HCT116 (cell line): ENCODE measurements at regions not wholly inside any gene's neighbourhood (a gene's known extent, or its start where the extent isn't known, plus 50 kb on each side); places are given as distances from the start of the nearest gene placed in this dataset.

Source experiments
- ATAC-seq: fragments of 200-7000 bp; cut with Tn5 transposase; 2 replicates; pipeline ENCODE4 v1.9.1; 2020; ENCODE audit warnings: mild to moderate bottlenecking, moderate library complexity
- BruUV-seq: library from RNA; stranded (reverse); fragments of 400-500 nt; replicated peaks from 2 replicates; lab custom pipeline; 2021; lab: Mats Ljungman, UMichigan
- CTCF ChIA-PET: fragments of 300-600 bp; sonication (Branson Sonifier 250); formaldehyde crosslinking; loops from one replicate; lab custom pipeline; 2021; ENCODE audit warnings: antibody characterized with exemption; lab: Charles Lee
- POLR2A ChIA-PET: fragments of 300-600, 350-600 bp; sonication (Branson Sonifier 250); formaldehyde crosslinking; loops from one replicate; lab custom pipeline; 2021; ENCODE audit warnings: antibody characterized with exemption; lab: Charles Lee
- RAD21 ChIA-PET, 2 experiments: fragments of 300-600 bp; sonication (Branson Sonifier 250); formaldehyde crosslinking; loops; one replicate each; lab custom pipeline; 2023; ENCODE audit warnings: low total read pairs in 2 of 2; ENCODE audit not compliant: uncharacterized antibody in 2 of 2, unreplicated experiment in 2 of 2, low non-redundant PET in 1 of 2; lab: Charles Lee
- DNase-seq: peaks from one replicate; pipeline ENCODE4 v3.0.0-alpha.2; 2010; ENCODE audit warnings: low read depth, low spot score
- H2AFZ ChIP-seq: fragments of 200-600 bp; shearing (Covaris generic), sonication (generic); 2 replicates; pipeline ENCODE4 v1.6.1; 2017; ENCODE audit warnings: low read depth, mixed run types, mixed read lengths, antibody characterized with exemption, low read length; ENCODE audit not compliant: poor library complexity, severe bottlenecking
- H3K27ac ChIP-seq: 2 replicates; pipeline ENCODE4 v1.5.1; 2012; ENCODE audit warnings: low read depth, low read length
- H3K27me3 ChIP-seq: fragments of 200-600 bp; sonication (generic); 2 replicates; pipeline ENCODE4 v1.6.1; 2016; ENCODE audit warnings: mixed run types, low read length, mixed read lengths; ENCODE audit not compliant: insufficient read depth
- H3K36me3 ChIP-seq, 2 experiments: fragments of 200-500 bp in 1 of 2; fragments of 200-600 bp in 1 of 2; sonication (Bioruptor generic) in 1 of 2; sonication (generic) in 1 of 2; 2 replicates each; pipeline versions ENCODE4 v1.5.1 to v1.6.1; 2014 to 2016; ENCODE audit warnings: low read length in 2 of 2, inconsistent platforms in 1 of 2, mixed read lengths in 1 of 2, mixed run types in 1 of 2; ENCODE audit not compliant: insufficient read depth in 2 of 2, control insufficient read depth in 1 of 2
- H3K4me1 ChIP-seq, 2 experiments: fragments of 200-600 bp in 1 of 2; sonication (generic) in 1 of 2; 2 replicates each; pipeline versions ENCODE4 v1.5.1 to v1.6.1; 2012 to 2017; ENCODE audit warnings: low read length in 2 of 2, inconsistent platforms in 1 of 2, mild to moderate bottlenecking in 1 of 2, mixed read lengths in 1 of 2, mixed run types in 1 of 2, moderate library complexity in 1 of 2; ENCODE audit not compliant: insufficient read depth in 2 of 2, control insufficient read depth in 1 of 2
- H3K4me2 ChIP-seq: fragments of 200-600 bp; sonication (generic); 2 replicates; pipeline ENCODE4 v1.6.1; 2017; ENCODE audit warnings: mixed run types, low read length, mixed read lengths
- H3K4me3 ChIP-seq, 2 experiments: fragments of 200-600 bp in 1 of 2; sonication (generic) in 1 of 2; replicated peaks in 1 of 2; 2 replicates each; pipeline ENCODE4 v1.5.1; 2011 to 2016; ENCODE audit warnings: low read length in 2 of 2, control low read depth in 1 of 2, low read depth in 1 of 2, mild to moderate bottlenecking in 1 of 2, mixed read lengths in 1 of 2, mixed run types in 1 of 2
- H3K79me2 ChIP-seq: fragments of 200-600 bp; sonication (generic); 2 replicates; pipeline ENCODE4 v1.6.1; 2017; ENCODE audit warnings: mild to moderate bottlenecking, mixed run types, low read length, moderate library complexity, mixed read lengths; ENCODE audit not compliant: insufficient read depth
- H3K9ac ChIP-seq: fragments of 200-600 bp; sonication (generic); 2 replicates; pipeline ENCODE4 v1.6.1; 2016; ENCODE audit warnings: low read length, mixed read lengths
- H3K9me2 ChIP-seq: fragments of 200-600 bp; sonication (generic), shearing (Covaris generic); 2 replicates; pipeline ENCODE4 v1.6.1; 2017; ENCODE audit warnings: mixed run types, mild to moderate bottlenecking, moderate library complexity; ENCODE audit not compliant: insufficient read depth
- H3K9me3 ChIP-seq, 2 experiments: fragments of 200-500 bp in 1 of 2; fragments of 200-600 bp in 1 of 2; sonication (Bioruptor generic) in 1 of 2; sonication (generic) in 1 of 2; 2 replicates each; pipeline ENCODE4 v1.6.1; 2014 to 2017; ENCODE audit warnings: low read length in 2 of 2, mixed read lengths in 2 of 2, inconsistent platforms in 1 of 2, low read depth in 1 of 2, mild to moderate bottlenecking in 1 of 2, mixed run types in 1 of 2, moderate library complexity in 1 of 2; ENCODE audit not compliant: control insufficient read depth in 1 of 2, insufficient read depth in 1 of 2
- H4K20me1 ChIP-seq: fragments of 200-600 bp; sonication (generic), shearing (Covaris generic); 2 replicates; pipeline ENCODE4 v1.6.1; 2017; ENCODE audit warnings: mixed run types, mild to moderate bottlenecking, moderate library complexity; ENCODE audit not compliant: insufficient read depth
- ATF3 ChIP-seq: IDR thresholded peaks from 2 replicates; pipeline ENCODE4 v1.6.1; 2012
- CBX3 ChIP-seq: IDR thresholded peaks from 2 replicates; pipeline ENCODE4 v1.6.1; 2012; ENCODE audit warnings: low read depth
- CTCF ChIP-seq, 3 experiments: fragments of 200-600 bp in 1 of 3; sonication (generic) in 1 of 3; IDR thresholded peaks in 2 of 3; conservative IDR thresholded peaks in 1 of 3; 2 replicates each; pipeline ENCODE4 v1.5.1; 2012 to 2017; ENCODE audit warnings: low read depth in 2 of 3, low read length in 2 of 3, antibody characterized with exemption in 1 of 3, borderline replicate concordance in 1 of 3, control low read depth in 1 of 3, mild to moderate bottlenecking in 1 of 3, mixed read lengths in 1 of 3, mixed run types in 1 of 3, moderate library complexity in 1 of 3; ENCODE audit not compliant: insufficient read depth in 1 of 3
- EGR1 ChIP-seq: IDR thresholded peaks from 2 replicates; pipeline ENCODE4 v1.6.1; 2012; ENCODE audit warnings: low read depth
- EZH2 ChIP-seq: fragments of 200-600 bp; sonication (generic); IDR thresholded peaks from 2 replicates; pipeline ENCODE4 v1.6.1; 2017; ENCODE audit warnings: antibody characterized with exemption, mixed run types
- FOSL1 ChIP-seq: IDR thresholded peaks from 2 replicates; pipeline ENCODE4 v1.6.1; 2012; ENCODE audit warnings: low read depth
- MAX ChIP-seq: IDR thresholded peaks from 2 replicates; pipeline ENCODE4 v1.6.1; 2012
- POLR2A ChIP-seq: IDR thresholded peaks from 2 replicates; pipeline ENCODE4 v1.7.0; 2011; ENCODE audit warnings: borderline replicate concordance; ENCODE audit not compliant: insufficient read depth, insufficient read length; ENCODE audit errors: extremely low read depth
- POLR2AphosphoS5 ChIP-seq: IDR thresholded peaks from 2 replicates; pipeline ENCODE4 v1.6.1; 2011; ENCODE audit warnings: mild to moderate bottlenecking, low read depth, low read length, moderate library complexity
- RAD21 ChIP-seq: IDR thresholded peaks from 2 replicates; pipeline ENCODE4 v1.6.1; 2012; ENCODE audit warnings: low read depth, mild to moderate bottlenecking
- SIN3A ChIP-seq: IDR thresholded peaks from 2 replicates; pipeline ENCODE4 v1.6.1; 2012; ENCODE audit warnings: low read depth
- TCF7L2 ChIP-seq: IDR thresholded peaks from 2 replicates; pipeline ENCODE4 v1.7.0; 2011; ENCODE audit warnings: borderline replicate concordance, inconsistent platforms; ENCODE audit not compliant: insufficient read depth, insufficient read length; ENCODE audit errors: extremely low read depth
- YY1 ChIP-seq: IDR thresholded peaks from 2 replicates; pipeline ENCODE4 v1.6.1; 2011; ENCODE audit warnings: low read length, low read depth, moderate library complexity, mild to moderate bottlenecking; ENCODE audit not compliant: insufficient replicate concordance; ENCODE audit errors: extremely low read depth
- ZNF274 ChIP-seq: fragments of 200-500 bp; sonication (Bioruptor generic); IDR thresholded peaks from 2 replicates; pipeline ENCODE4 v1.6.1; 2014; ENCODE audit warnings: mild to moderate bottlenecking, low read depth, low read length, inconsistent platforms
- intact Hi-C: fragments of 100-400 bp; cut with micrococcal nuclease; formaldehyde crosslinking; loops from 2 replicates; pipeline ENCODE4 v1.10.0; 2022

DNA sequence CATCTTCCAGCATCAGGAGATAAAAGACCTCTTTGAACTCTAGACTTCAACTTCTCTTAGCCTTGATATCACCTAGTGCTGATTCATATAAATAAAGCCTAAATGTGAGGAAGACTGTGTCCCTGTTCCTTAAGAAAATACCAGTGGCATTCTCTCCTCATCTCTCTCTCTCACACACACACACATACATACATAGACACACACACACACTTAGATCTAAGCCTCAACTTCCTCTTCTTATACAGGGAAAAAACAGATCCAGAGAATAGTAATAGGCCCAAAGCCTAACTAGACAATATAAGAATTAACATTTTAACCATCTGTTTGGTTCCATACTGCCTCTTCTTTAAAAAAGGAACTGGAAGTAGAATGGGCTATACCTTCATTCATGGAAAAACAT lies 195.3 kb upstream of the NR4A3 start:
- Histone ChIP-seq H3K36me3 (no peaks in the 10 kb centered on the region), H3K27me3 (no peaks in the 10 kb centered on the region; the same call in 1 of the 2 replicates), H3K9me3 (no peaks in the 10 kb centered on the region), H3K9ac (no peak overlapping the region), H2AFZ (no peak overlapping the region), H4K20me1 (no peaks in the 10 kb centered on the region), H3K4me2 (no peak overlapping the region), H3K4me1 (no peaks in the 10 kb centered on the region), H3K4me3 (no peak overlapping the region), H3K9me2 (no peaks in the 10 kb centered on the region), H3K79me2 (no peaks in the 10 kb centered on the region), H3K27ac (no peak overlapping the region)
- no TSS peak for BruUV-seq
- no peak for TF ChIP-seq ATF3
- TF ChIP-seq SIN3A: no peak
- no peak for TF ChIP-seq EGR1
- TF ChIP-seq RAD21: no peak
- no peak for TF ChIP-seq YY1
- no peak for TF ChIP-seq TCF7L2
- TF ChIP-seq POLR2A: no peak
- no peak for TF ChIP-seq FOSL1
- TF ChIP-seq MAX: no peak
- no peak for TF ChIP-seq CTCF (IDR thresholded peaks at IDR 0.05 in 2 of 3, conservative IDR thresholded peaks at IDR 0.05 in 1 of 3; ENCODE audit: borderline replicate concordance in 1 of 3, insufficient read depth in 1 of 3, low read depth in 2 of 3, low read length in 2 of 3)
- no peak for TF ChIP-seq CBX3
- no peak for TF ChIP-seq ZNF274
- no peak for TF ChIP-seq POLR2AphosphoS5
- no peak for TF ChIP-seq EZH2
- intact Hi-C loops: no loop called here
- ATAC-seq (no peak), DNase-seq (no peak)
- ChIA-PET CTCF (no interaction called here), POLR2A (no interaction called here), RAD21 (no interaction called here)
